K562 (cell line): ENCODE measurements at regions not wholly inside any gene's neighbourhood (a gene's known extent, or its start where the extent isn't known, plus 50 kb on each side); places are given as distances from the start of the nearest gene placed in this dataset.

Experiments used
- BHLHE40 ChIP-seq: IDR thresholded peaks from 2 replicates; pipeline ENCODE4 v1.6.1; 2011; ENCODE audit warnings: low read length, improper control_type of control experiment
- CHAMP1 ChIP-seq: fragments of 450-650 bp; IDR thresholded peaks from 2 replicates; pipeline ENCODE4 v1.6.1; 2016; ENCODE audit warnings: mild to moderate bottlenecking
- CREB1 ChIP-seq, 2 experiments: sonication (generic) in 1 of 2; formaldehyde crosslinking in 1 of 2; IDR thresholded peaks; 2 replicates each; pipeline versions ENCODE4 v1.6.1 to v1.8.0; 2012 to 2022; ENCODE audit warnings: inconsistent platforms in 1 of 2, mild to moderate bottlenecking in 1 of 2, missing genetic modification reagents in 1 of 2, moderate library complexity in 1 of 2
- HDAC8 ChIP-seq: fragments of 450-650 bp; IDR thresholded peaks from 2 replicates; pipeline ENCODE4 v1.6.1; 2016; ENCODE audit warnings: mild to moderate bottlenecking, missing genetic modification characterization, moderate library complexity, missing compliant biosample characterization
- PHB2 ChIP-seq: fragments of 450-650 bp; IDR thresholded peaks from 2 replicates; pipeline ENCODE4 v1.6.1; 2017; ENCODE audit warnings: low read depth
- SMAD2 ChIP-seq: fragments of 150-350 bp; IDR thresholded peaks from 2 replicates; pipeline ENCODE4 v1.6.1; 2014; ENCODE audit warnings: low read depth, mild to moderate bottlenecking, low read length
- SMARCC2 ChIP-seq: fragments of 450-650 bp; IDR thresholded peaks from 2 replicates; pipeline ENCODE4 v1.6.1; 2017; ENCODE audit warnings: antibody characterized with exemption, moderate library complexity, mild to moderate bottlenecking, low read depth
- SRSF7 ChIP-seq: fragments of 200-400 bp; formaldehyde crosslinking; optimal IDR thresholded peaks from 2 replicates; pipeline ENCODE3; 2017; ENCODE audit warnings: mild to moderate bottlenecking, low read depth, low read length
- TEAD1 ChIP-seq, 2 experiments: fragments of 450-650 bp in 1 of 2; sonication (generic) in 1 of 2; formaldehyde crosslinking; IDR thresholded peaks; 2 replicates each; pipeline versions ENCODE4 v1.4.0 to v1.8.0; 2020 to 2022; ENCODE audit warnings: mild to moderate bottlenecking in 2 of 2, missing genetic modification reagents in 1 of 2
- ZBTB34 ChIP-seq: fragments of 250-450 bp; sonication (Bioruptor Pico); IDR thresholded peaks from 2 replicates; pipeline ENCODE4 v1.8.0; 2021; ENCODE audit warnings: mild to moderate bottlenecking, moderate library complexity
- ZNF407 ChIP-seq: fragments of 450-650 bp; IDR thresholded peaks from 2 replicates; pipeline ENCODE4 v1.6.1; 2016; ENCODE audit warnings: low read depth
- TF ChIP-seq, protein P1 (sequence below): sonication (generic); formaldehyde crosslinking; IDR thresholded peaks from 2 replicates; pipeline ENCODE4 v1.8.0; 2022; ENCODE audit warnings: mild to moderate bottlenecking, missing genetic modification reagents

DNA sequence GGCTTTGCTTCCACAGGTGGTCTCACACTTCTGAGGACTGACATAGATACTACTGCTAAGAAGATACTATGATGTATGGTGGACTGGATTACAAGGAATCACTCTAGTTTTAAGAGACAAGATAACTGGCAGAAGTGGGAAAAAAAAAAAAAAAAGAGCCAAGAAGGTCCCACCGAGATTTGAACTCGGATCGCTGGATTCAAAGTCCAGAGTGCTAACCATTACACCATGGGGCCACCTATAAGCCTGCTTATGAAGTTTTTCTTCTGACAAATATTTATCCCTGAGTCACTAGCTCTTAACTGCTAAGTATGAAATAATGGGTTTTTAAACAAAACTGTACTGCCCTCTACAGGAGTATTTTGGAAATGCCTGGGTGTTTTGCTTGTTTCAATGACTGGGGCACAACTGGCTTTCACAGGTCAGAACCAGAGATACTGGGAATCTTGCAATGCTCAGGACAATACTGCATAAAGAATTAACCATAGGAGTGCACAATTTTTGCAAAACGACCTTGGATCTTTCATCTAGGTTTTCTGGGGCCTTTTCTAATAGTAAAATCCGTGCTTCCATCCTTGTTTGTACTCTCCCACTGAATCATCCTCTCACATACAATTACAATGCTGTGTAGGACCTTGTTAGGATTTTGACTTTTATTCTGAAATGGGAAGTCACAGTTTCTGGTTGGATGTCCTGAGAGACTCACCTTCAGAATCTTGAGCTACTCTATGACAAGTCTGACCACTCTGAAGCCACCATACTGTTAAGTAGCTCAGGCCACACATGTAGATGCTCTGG, 116.3 kb downstream of the OR2B2 start (continued):
- TF ChIP-seq ZNF407, result peak; percentile 78
- no peak for TF ChIP-seq HDAC8 (tag)
- 0 out of 2 replicates have a peak, but pooled peaks have one; percentile 13 for TF ChIP-seq CREB1 (IDR thresholded peaks at IDR 0.05)
- 0 out of 2 replicates have a peak, but pooled peaks have one; percentile 17 for TF ChIP-seq CREB1 (CRISPR knock-in tag; IDR thresholded peaks at IDR 0.05)
- TF ChIP-seq CHAMP1, result 0 out of 2 replicates have a peak, but pooled peaks have one; percentile 41
- TF ChIP-seq ZBTB34, result no peak
- TF ChIP-seq, protein P1, sequence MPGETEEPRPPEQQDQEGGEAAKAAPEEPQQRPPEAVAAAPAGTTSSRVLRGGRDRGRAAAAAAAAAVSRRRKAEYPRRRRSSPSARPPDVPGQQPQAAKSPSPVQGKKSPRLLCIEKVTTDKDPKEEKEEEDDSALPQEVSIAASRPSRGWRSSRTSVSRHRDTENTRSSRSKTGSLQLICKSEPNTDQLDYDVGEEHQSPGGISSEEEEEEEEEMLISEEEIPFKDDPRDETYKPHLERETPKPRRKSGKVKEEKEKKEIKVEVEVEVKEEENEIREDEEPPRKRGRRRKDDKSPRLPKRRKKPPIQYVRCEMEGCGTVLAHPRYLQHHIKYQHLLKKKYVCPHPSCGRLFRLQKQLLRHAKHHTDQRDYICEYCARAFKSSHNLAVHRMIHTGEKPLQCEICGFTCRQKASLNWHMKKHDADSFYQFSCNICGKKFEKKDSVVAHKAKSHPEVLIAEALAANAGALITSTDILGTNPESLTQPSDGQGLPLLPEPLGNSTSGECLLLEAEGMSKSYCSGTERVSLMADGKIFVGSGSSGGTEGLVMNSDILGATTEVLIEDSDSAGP (CRISPR knock-in tag), result no peak
- no peak for TF ChIP-seq SMARCC2
- no peak for TF ChIP-seq BHLHE40
- 0 out of 4 replicates have a peak, but pooled peaks of 1 of the 2 experiments have one; percentile 8 for TF ChIP-seq TEAD1 (CRISPR knock-in tag; IDR thresholded peaks at IDR 0.05)
- no peak for TF ChIP-seq SMAD2
- TF ChIP-seq PHB2, result no peak
- TF ChIP-seq SRSF7, result no peak
